ENCODE measurements at regions not wholly inside any gene's neighbourhood (a gene's known extent, or its start where the extent isn't known, plus 50 kb on each side); places are given as distances from the start of the nearest gene placed in this dataset.

DNA sequence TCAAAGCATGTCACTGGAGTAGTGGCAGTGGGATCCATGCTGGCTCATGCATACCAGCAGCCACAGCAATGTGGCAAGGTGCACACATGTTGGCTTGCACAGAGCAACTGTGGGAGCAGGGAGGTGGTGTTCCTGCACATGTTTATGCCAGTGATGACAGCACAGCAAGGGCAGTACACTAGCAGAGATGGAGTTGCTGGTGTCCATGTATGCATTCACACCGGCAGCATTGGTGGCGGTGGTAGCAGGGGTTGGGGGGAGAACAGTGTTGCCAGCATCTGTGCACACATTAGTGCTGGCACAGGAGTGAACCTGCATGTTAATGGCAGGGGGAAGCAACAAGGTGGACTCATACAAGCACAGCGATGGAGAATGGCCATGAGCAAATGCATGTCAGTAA lies 202.0 kb upstream of the KCNMB2 start:
- TF ChIP-seq TARDBP (CRISPR knock-in tag; IDR thresholded peaks at IDR 0.05) (no peak), SP1 (IDR thresholded peaks at IDR 0.05) (no peak), SP1 (CRISPR knock-in tag; IDR thresholded peaks at IDR 0.05) (no peak), MYNN (CRISPR knock-in tag; IDR thresholded peaks at IDR 0.05; ENCODE audit: low read depth) (no peak)
